Astrocyte (in vitro differentiated cells and primary cell): ENCODE measurements at regions not wholly inside any gene's neighbourhood (a gene's known extent, or its start where the extent isn't known, plus 50 kb on each side); places are given as distances from the start of the nearest gene placed in this dataset.

ENCODE experiments used
- CTCF ChIP-seq: IDR thresholded peaks from 2 replicates; pipeline ENCODE4 v1.5.1; 2011; ENCODE audit warnings: low read depth, mild to moderate bottlenecking, inconsistent platforms, low read length, moderate library complexity; ENCODE audit not compliant: insufficient read depth
- EZH2 ChIP-seq: IDR thresholded peaks from 2 replicates; pipeline ENCODE4 v1.6.1; 2012; ENCODE audit warnings: mild to moderate bottlenecking, low read length, inconsistent platforms; ENCODE audit not compliant: insufficient read depth

GRCh38 chrY:7805624-7806023 is 894.1 kb upstream of the AMELY start:
- TF ChIP-seq CTCF = no peak
- no peak for TF ChIP-seq EZH2
